Astrocyte of the spinal cord (primary cell): ENCODE measurements at regions not wholly inside any gene's neighbourhood (a gene's known extent, or its start where the extent isn't known, plus 50 kb on each side); places are given as distances from the start of the nearest gene placed in this dataset.

Experiments used
- DNase-seq: peaks from one replicate; pipeline ENCODE4 v3.0.0; 2011; ENCODE audit warnings: low read depth, low spot score
- H3K4me3 ChIP-seq: 2 replicates; pipeline ENCODE4 v1.5.1; 2011; ENCODE audit warnings: low read depth, mild to moderate bottlenecking, low read length, moderate library complexity
- CTCF ChIP-seq: IDR thresholded peaks from 2 replicates; pipeline ENCODE4 v1.5.1; 2012; ENCODE audit warnings: low read depth, mild to moderate bottlenecking, low read length, inconsistent platforms
- in situ Hi-C: cut with HindIII; loops from 2 replicates; pipeline ENCODE4 v1.10.0; 2017; ENCODE audit warnings: low sequenced_read_pairs

- no peak for TF ChIP-seq CTCF
- no peak for DNase-seq
- H3K4me3 ChIP-seq, result no peak overlapping the region
- in situ Hi-C loops, result no loop called here
Observed at GRCh38 chr4:111871802-111872201, 273.5 kb upstream of the FAM241A start.

GRCh38 chr4:111873801-111874200 is 271.5 kb upstream of the FAM241A start:
- no peak for DNase-seq
- TF ChIP-seq CTCF, result no peak
- no peak overlapping the region for H3K4me3 ChIP-seq
- in situ Hi-C loops, result no loop called here

GRCh38 chr4:111879539-111879938 is 265.7 kb upstream of the FAM241A start:
- in situ Hi-C loops, result no loop called here
- DNase-seq, result no peak
- no peak for TF ChIP-seq CTCF
- no peak overlapping the region for H3K4me3 ChIP-seq

GRCh38 chr4:111880116-111880515 is 265.1 kb upstream of the FAM241A start:
- in situ Hi-C loops, result no loop called here
- DNase-seq, result no peak

GRCh38 chr4:111883557-111883999 is 261.7 kb upstream of the FAM241A start:
- in situ Hi-C loops, result no loop called here
- no peak overlapping the region for H3K4me3 ChIP-seq
- TF ChIP-seq CTCF, result no peak
- DNase-seq, result no peak

More at GRCh38 chr4:111880116-111880515, 265.1 kb upstream of the FAM241A start:
- H3K4me3 ChIP-seq, result no peak overlapping the region
- no peak for TF ChIP-seq CTCF

- in situ Hi-C loops, result no loop called here
- DNase-seq, result no peak
- H3K4me3 ChIP-seq, result no peak overlapping the region
- TF ChIP-seq CTCF, result no peak
Observed at GRCh38 chr4:111890412-111890811, 254.8 kb upstream of the FAM241A start.

GRCh38 chr4:111905511-111905910 is 239.7 kb upstream of the FAM241A start:
- no peak for DNase-seq
- in situ Hi-C loops, result no loop called here
- no peak for TF ChIP-seq CTCF
- H3K4me3 ChIP-seq, result no peak overlapping the region
